ENCODE measurements at regions not wholly inside any gene's neighbourhood (a gene's known extent, or its start where the extent isn't known, plus 50 kb on each side); places are given as distances from the start of the nearest gene placed in this dataset.
"Not testable (repeated sequence)": the region's sequence is repeated elsewhere in the genome, so short reads cannot be mapped to it uniquely, and the experiment has no call there.

DNA sequence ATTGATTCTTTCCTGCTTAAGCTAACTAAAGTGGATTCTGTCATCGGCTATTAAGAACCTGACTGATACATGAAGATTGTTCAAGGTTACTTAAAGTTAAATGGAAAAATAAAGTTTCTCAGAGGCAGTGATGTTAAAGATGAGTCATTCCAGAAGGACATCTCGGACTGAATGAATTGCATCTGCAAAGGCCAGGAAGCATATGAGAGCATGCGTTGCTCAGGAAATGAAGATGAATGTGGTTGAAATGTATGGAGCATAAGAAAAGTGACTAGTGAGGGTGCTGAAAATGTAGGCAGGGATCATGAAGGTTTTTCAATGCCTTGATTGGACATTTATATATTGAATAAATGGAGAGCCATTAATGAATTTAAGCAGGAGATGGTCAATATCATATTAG lies 133.9 kb upstream of the GHITM start:
- DNase-seq: no peak

DNA sequence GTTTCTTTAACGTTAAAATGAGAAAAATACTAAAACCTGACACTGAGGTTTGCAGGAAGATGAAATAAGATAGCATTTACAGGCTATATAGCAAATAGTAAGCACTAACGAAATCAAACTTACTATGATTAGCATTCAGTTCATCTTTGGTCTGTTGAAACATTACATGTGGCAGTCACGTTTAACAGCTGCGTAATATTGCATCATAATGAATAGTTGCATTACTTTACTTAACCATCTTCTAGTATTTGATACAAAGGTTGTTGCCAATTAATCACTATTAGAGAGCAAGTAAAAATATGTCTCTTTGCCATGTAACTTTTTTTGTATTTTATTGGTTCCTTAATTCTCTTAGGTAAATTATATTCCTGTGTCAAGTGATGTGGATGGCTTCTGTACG lies 131.8 kb upstream of the GHITM start:
- no peak for DNase-seq

DNA sequence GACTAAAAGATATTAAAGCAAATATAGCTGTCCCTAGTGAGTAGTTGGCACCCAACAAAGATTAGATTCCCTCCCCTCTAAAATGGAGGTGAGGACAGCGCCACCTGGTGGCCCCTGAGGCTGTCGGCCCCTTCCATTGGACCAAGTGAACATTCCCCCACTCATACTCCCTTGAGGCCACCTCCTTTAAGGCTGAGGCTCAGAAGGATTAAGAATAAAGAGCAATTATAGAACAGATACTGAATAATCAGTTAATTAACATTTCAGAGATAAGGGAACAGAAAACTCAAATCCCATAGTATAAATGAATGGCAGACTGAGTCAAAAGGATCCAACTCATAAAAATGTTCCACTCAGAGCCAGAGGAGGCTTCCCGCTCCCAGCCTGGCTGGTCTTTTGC lies 130.4 kb upstream of the GHITM start:
- peak; percentile 25 to 67 (median 57) for DNase-seq

DNA sequence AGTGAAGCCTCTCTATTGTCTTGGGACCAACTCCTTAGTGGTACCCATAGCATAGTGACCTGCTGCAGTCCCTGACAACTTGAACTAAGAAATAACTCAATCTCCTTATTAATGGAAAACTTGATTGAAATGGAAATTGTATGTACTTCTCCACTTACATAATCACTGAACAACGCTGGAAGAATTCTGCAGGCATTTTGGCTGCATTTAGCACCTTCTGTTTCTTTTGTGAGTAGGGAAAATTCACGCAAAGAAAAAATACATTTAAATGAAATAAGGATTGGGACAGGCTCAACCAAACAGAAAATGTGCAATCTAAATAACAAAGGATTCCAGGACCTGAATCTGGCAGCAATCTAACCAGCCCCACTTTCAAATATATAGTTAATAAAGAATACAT lies 126.9 kb upstream of the GHITM start:
- no peak for DNase-seq

DNA sequence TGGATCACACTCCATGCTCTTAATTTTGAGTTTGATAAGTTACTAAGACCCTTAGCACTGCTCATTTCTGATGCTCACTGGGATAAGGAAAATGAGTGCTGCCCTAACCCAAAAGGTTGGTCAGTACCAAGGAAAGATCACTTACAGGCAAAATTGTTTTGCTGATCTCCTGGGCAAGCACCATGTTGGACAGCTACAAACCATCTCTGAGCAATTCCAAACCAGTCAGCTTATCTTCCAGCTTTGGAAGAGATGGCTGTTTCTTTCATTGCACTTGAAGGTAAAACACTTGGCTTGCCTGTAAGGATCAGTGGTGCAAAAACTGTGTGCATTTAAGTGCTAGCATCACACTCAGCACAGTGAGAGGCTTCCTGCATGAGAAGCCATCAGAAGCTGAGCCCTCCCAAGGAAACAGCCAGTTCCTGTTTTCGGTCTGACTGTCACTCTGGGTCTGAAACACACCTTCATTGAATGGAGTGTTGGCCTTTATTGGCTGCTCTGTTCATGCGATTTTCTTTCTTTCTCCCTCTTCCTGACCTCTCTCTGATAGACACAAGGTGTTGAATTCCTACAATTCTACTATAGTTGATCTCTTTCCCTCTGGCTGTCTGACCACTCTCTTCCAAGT lies 126.4 kb upstream of the GHITM start:
- DNase-seq: no peak

DNA sequence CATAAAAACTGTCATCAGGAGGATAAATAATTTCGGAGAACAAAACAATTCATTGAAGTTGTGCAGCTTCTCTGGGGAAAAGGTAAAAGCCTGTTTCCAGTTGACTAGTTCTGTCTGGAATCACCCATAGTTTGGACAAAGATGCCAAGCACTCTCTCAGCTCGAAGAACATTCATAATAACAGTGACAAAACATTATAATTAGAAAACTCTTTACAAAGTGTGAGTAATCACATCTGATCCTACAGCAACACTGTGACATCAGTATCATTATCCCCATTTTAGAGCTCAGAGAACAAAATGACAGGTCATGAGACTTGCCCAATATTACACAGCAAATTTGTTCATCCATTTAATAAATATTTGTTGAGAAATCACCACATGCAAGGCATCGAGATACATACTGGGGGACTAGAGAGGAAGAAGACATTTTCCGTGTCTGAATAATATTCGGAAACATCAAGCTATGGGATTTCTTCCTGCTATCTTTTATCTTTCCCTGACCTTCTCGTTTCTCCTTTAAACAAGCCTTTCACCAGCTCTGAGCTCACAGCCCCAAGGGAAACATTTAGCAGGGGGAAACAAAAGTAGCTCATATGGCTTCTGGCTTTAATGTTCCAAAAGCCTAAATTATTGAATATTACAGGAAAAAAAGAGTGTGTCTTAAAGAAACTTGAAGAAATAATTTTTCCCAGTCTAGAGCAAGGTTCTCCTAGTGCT lies 123.3 kb upstream of the GHITM start:
- no peak for DNase-seq

DNA sequence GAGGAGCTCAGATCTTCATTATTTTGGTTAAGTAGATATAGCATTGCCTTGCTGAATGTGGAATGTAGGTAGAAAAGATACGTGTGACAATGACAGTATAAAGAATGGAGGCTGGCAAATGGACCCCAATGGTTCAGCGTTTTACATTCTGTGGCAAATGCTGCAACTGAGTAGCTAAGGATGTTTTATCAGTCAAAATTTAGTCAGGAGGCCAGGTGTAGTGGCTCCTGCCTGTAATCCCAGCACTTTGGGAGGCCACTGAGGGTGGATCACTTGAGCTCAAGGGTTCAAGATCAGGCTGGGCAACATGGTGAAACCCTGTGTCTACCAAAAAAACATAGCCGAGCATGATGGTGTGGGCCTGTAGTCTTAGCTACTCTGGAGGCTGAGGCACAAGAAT lies 120.5 kb upstream of the GHITM start:
- no peak for DNase-seq

DNA sequence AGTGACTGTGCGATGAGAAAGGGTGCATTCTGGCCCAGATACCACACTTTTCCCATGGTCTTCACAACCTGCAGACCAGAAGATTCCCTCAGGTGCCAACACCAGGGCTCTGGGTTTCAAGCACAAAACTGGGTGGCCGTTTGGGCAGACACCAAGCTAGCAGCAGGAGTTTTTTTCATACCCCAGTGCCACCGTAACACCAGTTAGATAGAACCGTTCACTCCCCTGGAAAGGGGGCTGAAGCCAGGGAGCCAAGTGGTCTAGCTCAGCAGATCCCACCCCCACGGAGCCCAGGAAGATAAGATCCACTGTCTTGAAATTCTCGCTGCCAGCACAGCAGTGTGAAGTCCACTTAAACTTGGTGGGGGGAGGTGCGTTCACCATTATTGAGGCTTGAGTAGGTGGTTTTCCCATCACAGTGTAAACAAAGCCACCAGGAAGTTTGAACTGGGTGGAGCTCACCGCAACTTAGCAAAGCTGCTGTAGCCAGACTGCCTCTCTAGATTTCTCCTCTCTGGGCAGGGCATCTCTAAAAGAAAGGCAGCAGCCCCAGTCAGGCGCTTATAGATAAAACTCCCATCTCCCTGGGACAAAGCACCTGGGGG lies 119.4 kb upstream of the GHITM start:
- not testable (repeated sequence) for DNase-seq

DNA sequence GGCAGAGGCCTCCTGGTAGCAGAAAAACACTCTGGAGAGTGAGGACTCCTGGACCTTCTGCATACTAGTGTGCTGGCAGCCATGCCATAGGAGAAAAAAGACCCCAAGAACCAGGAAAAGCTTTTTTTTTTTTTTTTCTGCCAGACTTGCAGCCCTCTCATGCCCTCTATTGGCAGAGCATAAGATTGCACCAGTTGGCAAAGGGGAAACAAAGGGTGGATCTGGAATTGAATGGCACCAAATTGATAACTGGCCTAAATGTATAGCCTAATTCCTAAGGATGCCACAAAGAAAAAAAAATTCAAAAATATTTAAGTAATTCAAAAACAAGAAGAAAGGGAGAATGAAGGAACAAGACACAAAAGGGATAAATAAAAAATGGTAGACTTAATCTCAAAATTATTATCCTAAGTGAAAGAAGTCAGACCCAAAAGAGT lies 112.5 kb upstream of the GHITM start:
- peak; percentile 20 to 36 (median 28) for DNase-seq

DNA sequence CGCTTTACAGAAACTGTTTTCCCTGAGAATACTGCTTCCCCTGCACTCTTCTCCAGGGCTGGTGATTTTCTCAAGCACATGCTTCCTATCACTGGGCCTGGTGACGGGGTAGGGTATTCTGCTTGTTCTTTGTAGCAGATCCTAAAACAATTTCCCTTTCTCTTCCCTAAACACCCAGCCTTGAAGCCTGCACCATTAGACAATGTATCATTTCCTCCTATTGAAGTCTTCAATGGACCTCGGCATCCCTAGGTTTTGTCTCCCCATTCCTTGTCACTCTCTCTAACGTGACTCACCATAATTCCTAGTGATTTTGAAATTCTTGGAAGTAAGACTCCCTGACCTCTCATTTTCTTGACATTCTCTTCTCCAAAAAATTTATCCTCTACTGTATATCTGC lies 109.5 kb upstream of the GHITM start:
- DNase-seq: no peak

DNA sequence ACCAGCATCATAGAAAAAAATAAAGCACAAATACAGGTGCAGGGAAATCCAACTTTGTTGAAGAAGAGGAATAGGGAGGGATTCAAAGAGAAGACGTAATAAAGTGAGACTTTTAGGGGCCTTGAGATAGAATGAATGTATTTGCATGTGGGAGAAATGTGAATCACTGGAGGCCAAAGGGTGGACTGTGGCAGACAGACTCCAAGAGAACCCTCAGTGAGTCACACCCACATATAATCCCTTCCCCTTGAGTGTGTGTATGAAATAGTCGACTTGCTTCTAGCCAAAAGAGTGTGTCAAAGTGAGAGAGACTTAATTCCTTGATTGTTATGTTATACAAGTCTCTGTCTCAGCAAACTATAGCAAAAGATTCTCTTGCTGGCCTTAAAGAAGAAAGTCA lies 101.3 kb upstream of the GHITM start:
- DNase-seq: no peak

DNA sequence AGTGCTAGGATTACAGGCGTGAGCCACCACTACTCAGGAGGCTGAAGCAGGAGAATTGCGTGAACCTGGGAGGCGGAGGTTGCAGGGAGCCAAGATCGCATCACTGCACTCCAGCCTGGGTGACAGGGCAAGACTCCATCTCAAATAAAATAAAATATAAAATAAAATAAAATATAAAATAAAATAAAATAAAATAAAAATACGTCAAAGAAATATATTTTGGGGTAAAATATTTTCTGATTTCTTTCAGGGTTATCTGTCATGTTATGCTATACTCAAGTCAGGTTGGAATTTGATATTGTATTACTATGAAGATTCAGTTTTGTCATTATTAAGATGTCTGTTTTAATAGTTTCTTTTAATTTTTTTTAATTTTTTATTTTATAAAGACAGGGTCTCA lies 99.4 kb upstream of the GHITM start:
- no peak for DNase-seq

DNA sequence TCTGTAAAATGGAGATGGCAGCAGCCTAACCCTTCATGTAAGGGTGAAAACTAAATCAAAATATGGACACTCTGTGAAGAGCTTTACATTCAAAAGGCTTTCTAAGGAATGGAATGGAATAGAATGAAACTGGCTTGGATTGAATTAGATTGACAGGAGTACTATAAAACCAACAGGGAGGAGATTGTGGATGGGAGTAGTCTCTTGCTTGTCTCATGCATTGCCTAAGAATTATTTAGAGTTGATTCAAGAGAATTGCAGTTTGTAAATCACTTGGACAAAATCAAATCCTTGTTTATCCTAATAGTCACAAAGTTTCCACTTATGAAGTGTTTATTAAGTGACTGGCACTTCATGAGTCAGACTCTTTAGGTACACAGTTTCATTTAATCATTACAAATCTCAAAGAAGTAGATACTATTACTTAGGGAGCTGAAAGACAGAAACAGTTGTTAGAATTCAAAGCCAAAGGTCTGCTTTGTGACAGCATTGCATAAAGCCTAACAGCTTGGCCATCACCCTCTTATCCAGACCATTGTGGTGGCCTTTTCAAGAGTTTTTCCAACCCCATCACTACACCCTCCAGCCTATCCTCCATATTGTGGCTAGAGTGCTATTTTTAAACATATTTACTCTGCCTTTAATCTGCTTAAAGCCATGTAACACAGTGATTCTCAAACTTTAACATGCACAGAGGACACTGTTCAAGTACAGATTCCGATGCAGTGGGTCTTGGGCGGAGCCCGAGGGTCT lies 91.9 kb upstream of the GHITM start:
- DNase-seq: no peak

DNA sequence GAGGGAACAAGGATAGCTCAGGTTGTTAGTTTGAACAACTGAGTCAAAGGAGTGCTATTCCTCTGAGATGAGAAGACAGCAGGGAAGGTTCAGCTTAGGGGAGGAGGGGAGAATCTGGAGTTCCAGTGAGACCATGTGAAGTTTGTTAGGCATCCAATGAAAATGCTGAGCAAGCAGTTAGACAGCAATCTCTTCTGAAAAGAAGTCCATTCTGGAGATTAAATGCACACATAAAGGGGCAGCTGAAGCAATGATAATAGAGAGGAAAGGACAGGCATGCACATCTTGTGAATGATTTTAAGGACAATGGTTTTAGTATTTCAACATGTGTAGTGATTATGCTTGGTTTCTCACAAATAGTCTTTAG lies 89.7 kb upstream of the GHITM start:
- DNase-seq: no peak

DNA sequence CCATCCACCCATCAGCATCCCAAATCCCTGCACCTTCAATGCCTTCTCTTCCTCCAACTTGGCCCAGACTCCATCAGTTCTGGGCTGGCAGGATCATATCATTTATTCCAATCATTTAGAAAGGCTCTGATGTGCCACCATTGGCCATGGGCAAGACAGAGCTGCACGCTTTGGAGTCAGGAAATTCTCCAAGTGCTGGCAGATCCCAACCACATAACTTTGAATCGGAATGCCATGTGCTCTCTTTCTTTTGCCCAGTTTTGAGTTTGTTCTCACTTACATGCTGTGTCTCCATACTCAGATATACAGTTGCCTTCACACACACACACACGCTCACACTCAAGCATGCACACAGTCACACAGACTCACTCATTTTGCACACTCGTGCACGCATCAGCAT lies 85.7 kb upstream of the GHITM start:
- DNase-seq: no peak

DNA sequence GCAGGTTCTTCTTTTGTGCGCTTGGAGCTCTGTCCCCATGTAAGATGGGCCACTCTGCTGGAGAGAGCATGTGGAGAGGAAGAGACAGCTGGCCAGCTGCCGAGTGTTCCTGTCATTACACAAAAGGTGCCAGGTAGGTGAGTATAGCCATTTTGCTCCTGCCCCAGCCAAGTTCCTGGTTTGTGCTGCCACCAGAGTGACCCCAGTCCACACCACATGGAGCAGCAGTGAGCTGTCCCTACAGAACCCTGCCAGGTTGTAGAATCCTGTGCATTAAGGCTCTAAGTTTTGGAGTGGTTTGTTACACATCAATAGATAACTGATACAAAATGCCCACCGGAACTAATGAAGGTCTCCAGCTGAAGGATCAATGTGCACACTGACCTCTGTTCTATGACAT lies 84.6 kb upstream of the GHITM start:
- DNase-seq: no peak

DNA sequence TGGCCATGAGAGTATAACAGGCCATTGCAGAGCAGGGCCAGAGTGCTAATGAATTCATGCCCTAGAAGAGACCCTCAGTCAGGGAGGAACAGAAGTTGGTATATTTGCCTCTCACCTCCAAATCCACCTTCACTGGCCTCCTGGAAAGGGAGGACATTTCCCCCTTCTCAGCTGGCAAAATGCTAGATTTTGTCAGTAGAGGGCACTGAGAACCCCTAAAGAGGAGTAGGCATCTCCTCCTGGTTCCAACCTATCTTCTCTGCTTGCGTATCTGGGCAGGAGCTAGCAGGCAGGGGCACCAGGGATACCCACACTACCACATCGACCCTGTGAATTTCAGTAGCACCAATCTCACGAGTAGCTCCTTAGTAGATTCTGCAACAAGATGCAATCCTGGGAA lies 79.8 kb upstream of the GHITM start:
- no peak for DNase-seq

DNA sequence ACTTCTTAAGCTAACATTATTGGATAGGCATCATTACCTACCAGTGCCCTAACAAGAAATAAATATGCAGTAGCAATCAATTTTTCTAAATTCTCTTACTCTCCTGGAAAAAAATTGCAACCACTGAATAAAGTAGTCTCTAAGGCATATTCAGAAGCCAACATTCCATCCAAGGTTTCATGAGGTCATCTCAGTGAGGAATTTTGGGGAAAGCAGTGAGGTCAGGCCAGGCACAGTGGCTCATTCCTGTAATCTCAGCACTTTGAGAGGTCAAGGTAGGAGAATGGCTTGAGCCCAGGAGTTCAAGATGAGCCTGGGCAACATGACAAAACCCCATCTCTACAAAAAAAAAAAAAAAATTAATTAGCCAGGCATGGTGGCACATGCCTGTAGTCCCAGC lies 75.9 kb upstream of the GHITM start:
- no peak for DNase-seq

DNA sequence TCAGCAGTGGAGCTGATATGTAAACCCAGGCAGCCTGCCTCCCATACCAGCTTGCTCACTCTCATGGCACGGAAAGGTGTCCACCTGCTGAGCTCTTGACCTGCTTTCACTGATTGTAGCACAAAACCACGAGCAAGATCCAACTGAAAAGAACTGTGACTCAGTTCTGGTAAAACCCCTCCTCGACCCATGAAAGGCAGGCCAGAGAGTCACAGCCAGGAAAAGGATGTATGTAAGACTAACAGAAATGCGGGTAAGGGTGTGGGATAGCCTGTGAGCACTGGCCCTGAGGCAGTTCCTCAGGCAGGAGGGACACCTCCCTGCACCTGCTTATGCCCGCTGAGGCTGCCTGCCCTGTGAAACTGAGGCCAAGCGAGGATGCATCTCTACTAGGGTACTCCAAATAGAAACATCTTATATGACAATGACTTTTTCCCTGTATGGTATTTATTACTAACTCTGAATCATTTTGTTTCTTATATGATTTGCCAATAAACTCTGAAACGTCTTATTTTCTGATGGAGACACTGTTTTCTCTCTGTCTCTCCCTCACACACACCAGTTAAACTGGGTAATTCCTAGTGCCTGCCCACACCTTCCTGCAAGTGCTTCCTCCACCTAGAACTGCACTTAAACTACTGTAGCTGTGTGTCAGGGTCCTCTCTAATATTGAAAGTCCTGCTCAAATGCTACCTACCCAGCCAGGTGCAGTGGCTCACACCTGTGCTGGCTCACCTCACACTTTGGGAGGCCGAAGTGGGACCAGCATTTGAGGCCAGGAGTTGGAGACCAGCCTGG lies 73.3 kb upstream of the GHITM start:
- DNase-seq: no peak

DNA sequence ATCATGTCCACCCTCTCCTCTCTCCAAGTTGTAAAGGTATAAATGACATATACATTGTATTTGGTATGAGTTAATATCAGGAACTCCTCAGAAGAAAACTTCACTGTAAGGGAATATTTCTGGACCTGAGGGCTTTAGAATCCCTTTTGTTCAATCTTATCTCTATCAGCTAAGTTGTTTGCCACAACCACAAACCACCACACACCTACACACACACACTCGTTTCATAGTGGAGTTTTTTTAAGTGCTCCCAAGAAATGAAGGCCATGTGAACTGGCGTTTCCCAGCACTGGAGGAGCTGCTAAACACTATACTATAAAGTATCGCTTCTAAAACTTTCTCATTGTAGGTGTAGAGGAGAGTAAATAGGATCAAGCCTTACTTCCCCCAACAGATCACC lies 64.8 kb upstream of the GHITM start:
- no peak for DNase-seq

DNA sequence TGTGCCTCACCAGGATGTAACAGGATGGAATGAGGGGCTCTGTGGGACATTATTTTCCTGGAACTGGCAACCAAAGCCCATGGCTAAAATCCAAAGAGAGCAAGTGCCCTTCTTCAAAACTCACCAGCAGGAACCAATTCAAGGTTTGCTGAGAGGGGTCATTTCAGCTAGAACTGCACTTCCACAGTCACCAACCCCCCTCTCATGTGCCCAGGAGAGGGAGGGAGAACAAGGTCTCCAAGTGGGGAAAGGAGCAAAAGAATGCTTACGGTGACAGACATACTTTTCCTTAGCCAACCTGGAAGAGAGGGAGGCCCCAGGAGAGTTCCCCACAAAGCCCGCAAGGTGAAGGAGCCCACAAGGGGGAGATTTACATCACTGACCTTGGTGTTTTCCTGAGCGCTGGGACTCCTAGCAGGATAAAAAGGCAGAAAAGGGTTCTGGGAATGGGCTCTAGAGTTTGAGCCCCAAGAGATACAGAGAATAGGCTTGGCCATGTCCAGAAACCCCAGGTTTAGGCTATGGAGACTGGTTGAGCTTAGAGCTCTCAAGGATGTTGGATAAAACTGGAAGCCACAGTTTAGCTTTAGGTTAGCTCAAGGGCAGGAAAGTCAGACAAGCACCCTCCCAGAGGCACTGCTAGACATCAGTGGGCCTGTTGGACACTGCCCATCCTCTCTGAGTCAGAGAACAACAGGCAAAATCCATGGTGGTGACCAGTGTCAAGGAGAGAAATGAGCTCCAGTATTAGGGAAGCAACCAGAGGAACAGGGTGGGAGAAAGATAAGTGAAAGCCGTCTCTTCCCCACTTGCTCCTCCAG lies 63.9 kb upstream of the GHITM start:
- DNase-seq: no peak

DNA sequence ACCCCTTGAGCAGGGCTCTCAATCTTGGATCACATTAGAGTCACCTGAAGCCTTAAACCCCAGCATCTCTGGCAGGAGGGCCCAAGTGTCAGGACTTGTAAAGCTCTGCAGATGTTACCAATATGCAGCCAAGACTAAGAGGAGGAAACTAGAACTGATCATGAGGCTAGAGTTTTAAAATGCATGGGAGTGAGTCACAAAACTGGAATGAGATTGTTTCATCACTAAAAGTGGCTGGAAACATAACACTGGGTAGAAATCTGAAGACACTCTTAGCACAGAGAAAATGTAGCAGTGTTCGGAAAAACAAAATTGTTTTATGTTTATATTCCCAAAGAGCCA lies 63.3 kb upstream of the GHITM start:
- DNase-seq: no peak

Measured in suppressor macrophage treated with lipopolysaccharide for 1 hour (primary cell).